ENCODE measurements at regions not wholly inside any gene's neighbourhood (a gene's known extent, or its start where the extent isn't known, plus 50 kb on each side); places are given as distances from the start of the nearest gene placed in this dataset.

DNA sequence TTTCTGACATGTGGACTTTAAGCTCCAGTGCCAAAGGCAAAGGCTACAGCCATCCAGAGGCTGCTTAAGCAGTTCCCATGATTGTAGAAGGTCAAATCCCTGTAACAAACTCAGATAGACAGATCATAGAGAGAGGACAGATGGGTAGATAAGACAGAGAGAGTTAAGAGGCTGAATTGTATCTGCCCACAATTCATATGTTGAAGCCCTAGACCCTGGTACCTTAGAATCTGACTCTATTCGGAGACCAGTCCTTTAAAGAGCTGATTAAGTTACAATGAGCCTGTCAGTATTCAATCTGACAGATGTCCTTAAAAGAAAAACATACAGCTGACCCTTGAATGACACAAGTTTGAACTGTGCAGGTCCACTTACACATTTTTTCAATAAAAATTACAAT lies 115.2 kb downstream of the RAP2A start:
- Mint-ChIP-seq H3K4me1 (ENCODE audit: unreplicated experiment) (peaks cover 18% of the 10 kb centered on the region), H3K36me3 (no peaks in the 10 kb centered on the region), H3K4me3 (no peak overlapping the region), H3K27me3 (peaks cover 3% of the 10 kb centered on the region), H3K9me3 (no peaks in the 10 kb centered on the region), H3K27ac (no peak overlapping the region)
- DNase-seq (ENCODE audit: extremely low spot score, unreplicated experiment): no peak
- no peak for TF ChIP-seq CTCF (conservative IDR thresholded peaks at IDR 0.05)

DNA sequence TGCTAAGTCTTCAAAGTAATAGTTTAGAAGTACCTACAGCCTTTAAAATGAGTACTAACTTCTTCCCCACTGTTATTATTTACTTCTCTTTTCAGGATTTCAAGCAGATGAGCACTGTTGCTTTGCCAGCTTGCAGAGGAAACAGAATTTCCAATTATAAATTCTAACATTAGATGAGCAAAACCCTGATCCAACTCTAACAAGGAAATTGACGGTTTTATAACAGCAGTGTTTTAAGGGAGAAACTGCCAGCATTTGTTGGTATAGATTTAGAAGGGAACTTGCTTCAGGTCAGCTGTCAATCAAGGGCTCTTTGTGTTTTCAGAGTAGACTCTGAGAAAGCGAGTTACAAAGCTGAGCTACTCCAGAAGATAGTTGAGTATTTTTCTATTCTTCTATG lies 120.5 kb downstream of the RAP2A start:
- no peak for DNase-seq (ENCODE audit: extremely low spot score, unreplicated experiment)
- Mint-ChIP-seq H3K4me1 (ENCODE audit: unreplicated experiment) (peaks cover 6% of the 10 kb centered on the region), H3K9me3 (peaks cover 6% of the 10 kb centered on the region), H3K36me3 (no peaks in the 10 kb centered on the region), H3K4me3 (no peak overlapping the region), H3K27me3 (peaks cover 6% of the 10 kb centered on the region), H3K27ac (no peak overlapping the region)
- TF ChIP-seq CTCF (conservative IDR thresholded peaks at IDR 0.05): no peak

GRCh38 chr13:97555034-97555433 lies 121.1 kb downstream of the RAP2A start:
- H3K4me3 Mint-ChIP-seq: no peak overlapping the region
- H3K27ac Mint-ChIP-seq: no peak overlapping the region
- no peaks in the 10 kb centered on the region for H3K36me3 Mint-ChIP-seq
- peaks cover 6% of the 10 kb centered on the region for H3K9me3 Mint-ChIP-seq
- H3K27me3 Mint-ChIP-seq: peaks cover 6% of the 10 kb centered on the region
- H3K4me1 Mint-ChIP-seq (ENCODE audit: unreplicated experiment): peaks cover 6% of the 10 kb centered on the region
- DNase-seq (ENCODE audit: extremely low spot score, unreplicated experiment): no peak
- TF ChIP-seq CTCF (conservative IDR thresholded peaks at IDR 0.05): no peak

DNA sequence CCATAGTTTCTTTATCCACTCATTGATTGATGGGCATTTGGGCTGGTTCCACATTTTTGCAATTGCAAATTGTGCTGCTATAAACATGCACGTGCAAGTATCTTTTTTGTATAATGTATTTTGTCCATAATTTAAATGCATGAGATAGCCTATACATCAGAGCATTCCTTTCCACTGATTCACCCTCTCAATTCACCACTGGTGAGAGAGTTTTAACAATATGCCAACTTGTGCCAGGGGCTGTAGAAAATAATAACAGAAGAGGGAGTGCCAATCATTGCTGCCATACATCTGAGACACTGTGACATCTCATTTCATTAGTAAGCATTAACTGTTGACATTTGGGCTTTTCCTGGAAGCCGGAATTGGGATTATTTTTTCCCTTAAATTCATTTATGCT lies 125.1 kb downstream of the RAP2A start:
- peaks cover 13% of the 10 kb centered on the region for H3K9me3 Mint-ChIP-seq
- no peak overlapping the region for H3K27ac Mint-ChIP-seq
- no peaks in the 10 kb centered on the region for H3K4me1 Mint-ChIP-seq (ENCODE audit: unreplicated experiment)
- no peak for TF ChIP-seq CTCF (conservative IDR thresholded peaks at IDR 0.05)
- DNase-seq (ENCODE audit: extremely low spot score, unreplicated experiment): no peak
- H3K4me3 Mint-ChIP-seq: no peak overlapping the region
- peaks cover 6% of the 10 kb centered on the region for H3K27me3 Mint-ChIP-seq
- H3K36me3 Mint-ChIP-seq: no peaks in the 10 kb centered on the region

- H3K4me1 Mint-ChIP-seq (ENCODE audit: unreplicated experiment): no peaks in the 10 kb centered on the region
- H3K27ac Mint-ChIP-seq: no peak overlapping the region
- no peaks in the 10 kb centered on the region for H3K36me3 Mint-ChIP-seq
- peaks cover 6% of the 10 kb centered on the region for H3K27me3 Mint-ChIP-seq
- no peak overlapping the region for H3K4me3 Mint-ChIP-seq
- no peak for DNase-seq (ENCODE audit: extremely low spot score, unreplicated experiment)
- peaks cover 13% of the 10 kb centered on the region for H3K9me3 Mint-ChIP-seq
- no peak for TF ChIP-seq CTCF (conservative IDR thresholded peaks at IDR 0.05)
These were observed 126.0 kb downstream of the RAP2A start for GRCh38 chr13:97559981-97560380.

DNA sequence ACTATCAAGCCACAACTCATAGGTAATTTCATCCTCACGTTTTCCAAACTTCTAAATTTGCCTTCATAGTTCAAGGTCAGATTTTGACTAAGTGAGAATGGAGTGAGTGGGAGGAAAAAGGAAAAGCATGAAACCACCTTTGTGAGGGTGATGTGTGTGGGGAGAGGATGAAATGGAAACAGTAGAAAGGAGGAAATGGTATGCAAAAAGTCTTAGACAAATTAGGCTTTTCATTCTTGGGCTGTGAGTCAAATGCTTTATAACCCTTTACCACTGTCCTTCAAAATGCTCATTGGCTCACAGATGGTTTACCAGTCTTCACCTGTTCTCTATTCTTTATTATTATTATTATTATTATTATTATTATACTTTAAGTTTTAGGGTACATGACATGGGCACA lies 127.2 kb downstream of the RAP2A start:
- Mint-ChIP-seq H3K4me1 (ENCODE audit: unreplicated experiment) (peaks cover 5% of the 10 kb centered on the region), H3K27ac (no peak overlapping the region), H3K4me3 (no peak overlapping the region), H3K9me3 (peaks cover 7% of the 10 kb centered on the region), H3K27me3 (no peaks in the 10 kb centered on the region), H3K36me3 (no peaks in the 10 kb centered on the region)
- no peak for TF ChIP-seq CTCF (conservative IDR thresholded peaks at IDR 0.05)
- DNase-seq (ENCODE audit: extremely low spot score, unreplicated experiment): no peak

Measured in type B pancreatic cell (in vitro differentiated cells).